H9 (cell line): ENCODE measurements at regions not wholly inside any gene's neighbourhood (a gene's known extent, or its start where the extent isn't known, plus 50 kb on each side); places are given as distances from the start of the nearest gene placed in this dataset.

Experiments used
- DNase-seq: peaks from one replicate; pipeline ENCODE4 v3.0.0-alpha.2; 2017
- H2AFZ ChIP-seq: one replicate; pipeline ENCODE4 v1.6.1; 2013; ENCODE audit warnings: mild to moderate bottlenecking, low read length, control low read depth, moderate library complexity
- H2AK5ac ChIP-seq: 2 replicates; pipeline ENCODE4 v1.6.1; 2013; ENCODE audit warnings: low read length, control low read depth, mixed read lengths; ENCODE audit not compliant: insufficient read length
- H2BK120ac ChIP-seq: one replicate; pipeline ENCODE4 v1.6.1; 2013; ENCODE audit warnings: low read depth, mild to moderate bottlenecking, low read length, control low read depth, inconsistent platforms; ENCODE audit not compliant: poor library complexity, severe bottlenecking
- H2BK12ac ChIP-seq: 2 replicates; pipeline ENCODE4 v1.6.1; 2013; ENCODE audit warnings: low read length, control low read depth, mixed read lengths, low read depth; ENCODE audit not compliant: insufficient read length
- H2BK15ac ChIP-seq: 2 replicates; pipeline ENCODE4 v1.6.1; 2013; ENCODE audit warnings: low read depth, low read length, control low read depth
- H2BK20ac ChIP-seq: one replicate; pipeline ENCODE4 v1.6.1; 2013; ENCODE audit warnings: low read depth, mild to moderate bottlenecking, low read length, control low read depth, inconsistent platforms; ENCODE audit not compliant: poor library complexity, severe bottlenecking
- H2BK5ac ChIP-seq: 2 replicates; pipeline ENCODE4 v1.6.1; 2013; ENCODE audit warnings: low read length, control low read depth, mixed read lengths; ENCODE audit not compliant: insufficient read length
- H3K14ac ChIP-seq: 2 replicates; pipeline ENCODE4 v1.6.1; 2013; ENCODE audit warnings: low read length, control low read depth; ENCODE audit not compliant: insufficient read depth
- H3K18ac ChIP-seq: 2 replicates; pipeline ENCODE4 v1.6.1; 2013; ENCODE audit warnings: low read depth, mild to moderate bottlenecking, mixed read lengths, low read length, control low read depth; ENCODE audit not compliant: insufficient read length
- H3K23ac ChIP-seq: 2 replicates; pipeline ENCODE4 v1.6.1; 2013; ENCODE audit warnings: low read length, control low read depth, mixed read lengths, low read depth; ENCODE audit not compliant: insufficient read length
- H3K23me2 ChIP-seq: 2 replicates; pipeline ENCODE4 v1.6.1; 2013; ENCODE audit warnings: low read depth, mild to moderate bottlenecking, mixed read lengths, low read length, control low read depth; ENCODE audit not compliant: insufficient read length, poor library complexity, severe bottlenecking
- H3K27ac ChIP-seq: 2 replicates; pipeline ENCODE4 v1.5.1; 2013; ENCODE audit warnings: low read length, control low read depth, mixed read lengths, low read depth; ENCODE audit not compliant: insufficient read length
- H3K27me3 ChIP-seq: 2 replicates; pipeline ENCODE4 v1.6.1; 2013; ENCODE audit warnings: low read length, control low read depth, inconsistent platforms; ENCODE audit not compliant: insufficient read depth
- H3K4ac ChIP-seq: 2 replicates; pipeline ENCODE4 v1.6.1; 2013; ENCODE audit warnings: low read depth, mild to moderate bottlenecking, control low read depth, inconsistent platforms, low read length, moderate library complexity
- H3K4me1 ChIP-seq: 2 replicates; pipeline ENCODE4 v1.6.1; 2013; ENCODE audit warnings: low read length, control low read depth, inconsistent platforms; ENCODE audit not compliant: insufficient read depth
- H3K4me2 ChIP-seq: 2 replicates; pipeline ENCODE4 v1.6.1; 2013; ENCODE audit warnings: low read length, control low read depth, mixed read lengths; ENCODE audit not compliant: insufficient read length, insufficient read depth
- H3K56ac ChIP-seq: 2 replicates; pipeline ENCODE4 v1.6.1; 2013; ENCODE audit warnings: low read depth, mild to moderate bottlenecking, mixed read lengths, low read length, control low read depth; ENCODE audit not compliant: insufficient read length
- H3K79me1 ChIP-seq: 2 replicates; pipeline ENCODE4 v1.6.1; 2013; ENCODE audit warnings: low read depth, mild to moderate bottlenecking, moderate library complexity, low read length, control low read depth, inconsistent platforms; ENCODE audit not compliant: insufficient read depth, poor library complexity, severe bottlenecking
- H3K79me2 ChIP-seq: 2 replicates; pipeline ENCODE4 v1.6.1; 2013; ENCODE audit warnings: low read length, control low read depth, inconsistent platforms; ENCODE audit not compliant: insufficient read depth
- H3K9ac ChIP-seq: 2 replicates; pipeline ENCODE4 v1.6.1; 2013; ENCODE audit warnings: low read length, control low read depth, mixed read lengths; ENCODE audit not compliant: insufficient read length; ENCODE audit errors: extremely low read depth
- H3K9me3 ChIP-seq: one replicate; pipeline ENCODE4 v1.6.1; 2013; ENCODE audit warnings: low read depth, low read length, inconsistent platforms; ENCODE audit not compliant: control insufficient read depth
- H3T11ph ChIP-seq: one replicate; pipeline ENCODE4 v1.6.1; 2013; ENCODE audit warnings: mild to moderate bottlenecking, low read length, control low read depth, inconsistent platforms
- H4K20me1 ChIP-seq: one replicate; pipeline ENCODE4 v1.6.1; 2013; ENCODE audit not compliant: control insufficient read depth, insufficient read length, insufficient read depth
- H4K5ac ChIP-seq: 2 replicates; pipeline ENCODE4 v1.6.1; 2013; ENCODE audit warnings: low read depth, mild to moderate bottlenecking, mixed read lengths, low read length, control low read depth; ENCODE audit not compliant: insufficient read length
- H4K8ac ChIP-seq: replicated peaks from 2 replicates; pipeline ENCODE4 v1.6.1; 2013; ENCODE audit warnings: low read length, control low read depth, mixed read lengths, low read depth; ENCODE audit not compliant: insufficient read length
- H4K91ac ChIP-seq: 2 replicates; pipeline ENCODE4 v1.6.1; 2013; ENCODE audit warnings: low read depth, mild to moderate bottlenecking, moderate library complexity, mixed read lengths, low read length, control low read depth; ENCODE audit not compliant: insufficient read length
- H3K27ac Mint-ChIP-seq, 3 experiments: 2 replicates in 2 of 3; 3 replicates in 1 of 3; pipeline ENCODE4 v1.8.0; 2020 to 2021; ENCODE audit warnings: mixed read lengths in 3 of 3, mild to moderate bottlenecking in 1 of 3, moderate library complexity in 1 of 3
- H3K27me3 Mint-ChIP-seq: 2 replicates; pipeline ENCODE4 v1.8.0; 2021; ENCODE audit warnings: low read depth, mild to moderate bottlenecking, moderate library complexity, mixed read lengths
- H3K36me3 Mint-ChIP-seq, 3 experiments: 2 replicates in 2 of 3; 3 replicates in 1 of 3; pipeline ENCODE4 v1.8.0; 2020 to 2021; ENCODE audit warnings: low read depth in 3 of 3, mixed read lengths in 3 of 3; ENCODE audit not compliant: insufficient read depth in 1 of 3
- H3K4me1 Mint-ChIP-seq, 2 experiments: 2 replicates each; pipeline ENCODE4 v1.8.0; 2020; ENCODE audit warnings: mixed read lengths in 2 of 2
- H3K4me3 Mint-ChIP-seq, 2 experiments: 2 replicates in 1 of 2; 3 replicates in 1 of 2; pipeline ENCODE4 v1.8.0; 2020 to 2021; ENCODE audit warnings: mild to moderate bottlenecking in 2 of 2, mixed read lengths in 2 of 2, moderate library complexity in 1 of 2
- H3K9me3 Mint-ChIP-seq, 2 experiments: 2 replicates in 1 of 2; 3 replicates in 1 of 2; pipeline ENCODE4 v1.8.0; 2020; ENCODE audit warnings: mild to moderate bottlenecking in 2 of 2, mixed read lengths in 2 of 2, moderate library complexity in 1 of 2
- whole genome bisulfite sequencing: extraction: QIAGEN DNeasy Blood & Tissue Kit; methylation state at CpG from one replicate; pipeline ENCODE4 v1.1.7; 2013; ENCODE audit warnings: missing lambda C conversion rate, low lambda C conversion rate, mixed read lengths; ENCODE audit not compliant: insufficient read length; ENCODE audit errors: extremely low coverage; 5-methylcytosine and 5-hydroxymethylcytosine counted together
- TF ChIP-seq, protein P1 (sequence below): fragments of 200-600 bp; sonication (generic); conservative IDR thresholded peaks from 3 replicates; pipeline ENCODE4 v1.8.0; 2021; ENCODE audit warnings: antibody characterized with exemption, mild to moderate bottlenecking

DNA sequence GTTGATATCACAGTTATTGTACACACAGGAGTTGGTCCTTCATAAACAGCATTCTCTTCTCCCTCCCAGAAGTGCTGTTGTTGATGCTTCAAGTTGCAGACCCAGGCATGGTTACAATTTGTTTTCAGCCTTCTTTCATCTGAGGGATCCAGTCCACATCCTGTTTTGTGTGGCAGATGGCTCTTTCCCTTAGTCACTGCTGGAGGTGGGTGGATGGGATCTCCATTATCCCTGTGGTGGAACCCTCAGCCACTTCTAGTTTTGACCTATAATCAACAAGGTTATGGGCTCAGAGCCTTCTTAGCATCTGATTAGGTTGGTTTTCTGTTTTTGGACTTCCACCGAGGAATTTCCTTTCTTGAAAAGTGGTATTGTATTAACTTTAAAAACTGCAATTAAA lies 214.2 kb downstream of the SH2D4B start:
- Histone ChIP-seq H3K4me2 (no peak overlapping the region), H3K79me1 (no peaks in the 10 kb centered on the region), H3T11ph (no peak overlapping the region), H4K91ac (no peak overlapping the region), H2BK15ac (no peak overlapping the region), H2BK20ac (no peak overlapping the region), H3K9me3 (no peaks in the 10 kb centered on the region), H3K4me1 (peaks cover 5% of the 10 kb centered on the region; the same call in 1 of the 2 replicates), H4K5ac (no peak overlapping the region), H3K23me2 (no peaks in the 10 kb centered on the region), H2BK120ac (no peak overlapping the region), H3K27ac (no peak overlapping the region), H3K56ac (no peak overlapping the region), H4K8ac (no peak overlapping the region), H2BK12ac (no peak overlapping the region), H2BK5ac (no peak overlapping the region), H2AK5ac (no peak overlapping the region), H4K20me1 (no peaks in the 10 kb centered on the region), H3K9ac (no peak overlapping the region), H3K79me2 (0 out of 2 replicates have a peak, but pooled peaks cover 1% of the 10 kb centered on the region), H3K18ac (no peak overlapping the region), H3K4ac (no peak overlapping the region), H3K14ac (no peak overlapping the region), H2AFZ (no peak overlapping the region), H3K27me3 (no peaks in the 10 kb centered on the region), H3K23ac (no peak overlapping the region)
- H3K4me3 Mint-ChIP-seq: no peak overlapping the region
- no CpG with 5 or more reads among the region's 1 CpG for WGBS
- H3K9me3 Mint-ChIP-seq: peaks cover 0 to 11% of the 10 kb centered on the region in 2 experiments; a peak in 4 of 5 replicates
- H3K36me3 Mint-ChIP-seq: peaks cover 0 to 4% (median 0%) of the 10 kb centered on the region in 3 experiments; a peak in 1 of 7 replicates
- no peaks in the 10 kb centered on the region for H3K27me3 Mint-ChIP-seq
- no peak overlapping the region for H3K27ac Mint-ChIP-seq
- DNase-seq: no peak
- peaks cover 19 to 21% of the 10 kb centered on the region in 2 experiments for H3K4me1 Mint-ChIP-seq
- TF ChIP-seq, protein P1, sequence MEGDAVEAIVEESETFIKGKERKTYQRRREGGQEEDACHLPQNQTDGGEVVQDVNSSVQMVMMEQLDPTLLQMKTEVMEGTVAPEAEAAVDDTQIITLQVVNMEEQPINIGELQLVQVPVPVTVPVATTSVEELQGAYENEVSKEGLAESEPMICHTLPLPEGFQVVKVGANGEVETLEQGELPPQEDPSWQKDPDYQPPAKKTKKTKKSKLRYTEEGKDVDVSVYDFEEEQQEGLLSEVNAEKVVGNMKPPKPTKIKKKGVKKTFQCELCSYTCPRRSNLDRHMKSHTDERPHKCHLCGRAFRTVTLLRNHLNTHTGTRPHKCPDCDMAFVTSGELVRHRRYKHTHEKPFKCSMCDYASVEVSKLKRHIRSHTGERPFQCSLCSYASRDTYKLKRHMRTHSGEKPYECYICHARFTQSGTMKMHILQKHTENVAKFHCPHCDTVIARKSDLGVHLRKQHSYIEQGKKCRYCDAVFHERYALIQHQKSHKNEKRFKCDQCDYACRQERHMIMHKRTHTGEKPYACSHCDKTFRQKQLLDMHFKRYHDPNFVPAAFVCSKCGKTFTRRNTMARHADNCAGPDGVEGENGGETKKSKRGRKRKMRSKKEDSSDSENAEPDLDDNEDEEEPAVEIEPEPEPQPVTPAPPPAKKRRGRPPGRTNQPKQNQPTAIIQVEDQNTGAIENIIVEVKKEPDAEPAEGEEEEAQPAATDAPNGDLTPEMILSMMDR: no peak
